Middle frontal gyrus (tissue), 1 donor: ENCODE measurements at regions not wholly inside any gene's neighbourhood (a gene's known extent, or its start where the extent isn't known, plus 50 kb on each side); places are given as distances from the start of the nearest gene placed in this dataset.

Experiments
- DNase-seq: peaks from one replicate; pipeline ENCODE4 v3.0.0-alpha.2; 2015; ENCODE audit warnings: low spot score; ENCODE audit errors: extremely low spot score

- DNase-seq = no peak
Observed at GRCh38 chr2:58928973-58929372, 687.8 kb upstream of the FANCL start.

- DNase-seq = no peak
Observed at GRCh38 chr2:58928391-58928790, 687.3 kb upstream of the FANCL start.

- DNase-seq = no peak
Observed at GRCh38 chr2:58926112-58926511, 685.0 kb upstream of the FANCL start.

GRCh38 chr2:58925676-58926081 lies 684.6 kb upstream of the FANCL start:
- peak; percentile 53 for DNase-seq

- no peak for DNase-seq
Observed at GRCh38 chr2:58923869-58924268, 682.7 kb upstream of the FANCL start.

- DNase-seq = no peak
Observed at GRCh38 chr2:58922245-58922644, 681.1 kb upstream of the FANCL start.

- DNase-seq = no peak
Observed at GRCh38 chr2:58921676-58922075, 680.6 kb upstream of the FANCL start.

DNA sequence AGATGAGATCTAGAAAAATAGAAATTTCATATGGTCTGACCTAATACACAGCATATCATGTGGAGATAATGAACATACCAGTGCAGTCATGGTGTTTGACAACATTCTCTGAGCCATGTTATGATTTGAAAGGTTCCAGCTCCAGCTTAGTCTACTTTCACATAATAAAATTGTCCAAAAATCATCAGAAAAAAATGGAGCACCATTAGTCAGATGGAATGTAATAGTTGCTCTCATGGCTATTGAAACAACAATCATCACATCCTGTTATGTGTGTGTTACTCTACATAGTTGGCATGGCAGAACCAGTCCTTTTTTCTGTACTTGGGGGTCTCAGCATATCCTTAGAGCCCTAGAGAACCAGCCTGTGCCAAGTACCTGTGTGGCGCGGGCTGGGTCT lies 678.9 kb upstream of the FANCL start:
- DNase-seq = no peak

- no peak for DNase-seq
Observed at GRCh38 chr2:58919316-58919715, 678.2 kb upstream of the FANCL start.

DNA sequence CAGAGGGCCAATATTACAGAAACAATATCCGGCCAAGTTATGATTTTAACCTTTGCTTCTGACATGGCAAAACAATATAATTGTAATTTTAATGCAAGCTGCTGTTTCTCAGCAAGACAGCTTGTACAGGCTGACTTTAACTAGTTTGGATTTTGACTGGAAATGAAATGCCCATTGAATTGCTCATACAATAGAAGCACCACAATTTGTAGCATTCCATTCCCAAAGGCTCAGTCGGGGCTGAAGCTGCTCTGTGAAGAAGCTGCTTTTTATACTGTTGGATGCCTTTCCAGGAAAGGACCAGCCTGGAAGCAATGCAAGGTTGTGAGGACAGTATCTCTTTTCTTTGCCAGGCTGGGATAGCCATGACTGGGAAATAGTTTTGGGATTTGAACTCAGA lies 677.0 kb upstream of the FANCL start:
- no peak for DNase-seq

DNA sequence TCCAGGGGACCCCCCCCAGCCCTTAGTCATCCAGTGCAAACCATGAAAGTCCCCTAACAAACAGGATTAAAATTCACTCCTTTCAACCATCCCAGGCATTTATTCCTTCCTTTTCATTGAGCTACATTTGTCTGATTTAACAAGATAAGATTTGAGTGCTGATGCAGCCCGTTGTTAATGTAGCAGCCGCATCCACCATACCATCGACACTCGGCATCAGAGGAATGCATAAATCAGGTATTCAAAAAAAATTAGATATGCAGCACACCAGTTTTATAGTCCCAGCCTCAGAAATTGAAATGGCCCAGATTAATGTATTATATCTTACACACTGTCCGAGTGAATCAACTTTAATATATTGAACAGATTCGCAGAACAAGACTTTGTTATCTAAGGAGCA lies 676.5 kb upstream of the FANCL start:
- DNase-seq = no peak

GRCh38 chr2:58916063-58916462 lies 674.9 kb upstream of the FANCL start:
- DNase-seq = no peak

GRCh38 chr2:58914733-58915505 lies 673.8 kb upstream of the FANCL start:
- DNase-seq = no peak

- no peak for DNase-seq
Observed at GRCh38 chr2:58913082-58913726, 672.1 kb upstream of the FANCL start.

DNA sequence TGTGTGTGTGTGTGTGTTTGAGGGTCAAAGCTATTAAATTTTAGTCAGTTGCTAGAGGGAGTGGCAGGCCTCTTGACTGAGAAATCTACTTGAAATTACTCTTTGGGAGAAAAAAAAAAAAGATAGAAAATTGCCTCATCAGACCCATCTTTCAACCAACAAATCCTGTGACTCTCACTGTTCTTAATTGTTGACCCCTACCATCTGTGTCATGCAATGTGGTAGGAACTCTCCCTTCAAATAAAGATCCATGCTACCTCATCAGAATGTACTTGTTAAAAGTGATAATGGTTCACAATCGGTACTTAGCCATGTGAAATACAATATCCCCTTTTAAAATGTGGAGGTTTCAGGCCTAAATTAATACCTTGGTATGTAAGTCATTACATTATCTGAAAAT lies 670.8 kb upstream of the FANCL start:
- DNase-seq = no peak

DNA sequence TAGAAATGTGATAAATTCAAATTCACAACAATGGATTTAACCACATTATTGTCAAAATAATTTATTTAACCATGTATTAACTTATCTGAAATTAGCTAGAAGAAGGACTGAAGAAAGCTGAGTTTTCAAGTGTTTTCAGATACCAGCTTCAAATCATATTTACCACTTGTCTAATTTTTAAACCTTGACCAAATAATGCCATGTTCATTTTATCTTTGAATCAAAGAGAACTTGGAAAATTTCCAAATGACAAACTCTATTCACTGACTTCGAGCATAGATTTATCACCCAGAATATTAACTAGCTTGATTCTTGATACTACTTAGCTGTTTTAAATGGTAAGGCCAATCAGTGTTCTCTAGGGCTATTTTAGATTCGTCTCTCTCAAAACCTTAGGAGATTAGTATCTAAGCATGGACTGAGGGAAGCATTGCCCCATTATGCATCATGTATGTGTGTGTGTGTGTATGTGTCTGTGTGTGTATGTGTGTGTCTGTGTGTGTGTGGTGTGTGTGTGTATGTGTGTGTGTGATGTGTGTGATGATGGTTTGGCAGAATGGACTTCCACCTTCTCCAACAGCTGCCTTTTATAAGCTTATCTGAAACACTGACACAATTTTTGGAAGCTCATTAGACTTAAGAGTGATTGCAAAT lies 667.5 kb upstream of the FANCL start:
- DNase-seq = no peak

DNA sequence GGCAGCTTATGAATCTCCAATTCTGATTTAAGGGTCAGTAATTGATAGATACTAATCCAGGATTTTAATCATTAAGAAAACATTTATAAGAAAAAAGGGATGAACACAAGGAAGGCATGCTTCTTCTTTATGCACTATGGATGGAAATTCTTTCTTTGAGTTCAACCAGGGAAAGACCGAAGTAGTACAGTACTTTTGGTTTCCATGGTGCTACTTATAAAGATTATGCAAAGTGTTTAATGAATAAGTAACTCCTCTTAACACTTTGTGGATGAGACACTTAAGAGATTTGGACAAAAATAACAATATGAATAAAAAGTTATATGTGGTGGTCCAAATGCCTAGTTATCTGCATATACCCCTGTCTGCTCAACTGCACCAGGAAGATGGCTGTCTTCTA lies 666.5 kb upstream of the FANCL start:
- no peak for DNase-seq

- no peak for DNase-seq
Observed at GRCh38 chr2:58906081-58906645, 665.0 kb upstream of the FANCL start.

- DNase-seq = no peak
Observed at GRCh38 chr2:58904095-58904494, 663.0 kb upstream of the FANCL start.

- no peak for DNase-seq
Observed at GRCh38 chr2:58903427-58903826, 662.3 kb upstream of the FANCL start.

DNA sequence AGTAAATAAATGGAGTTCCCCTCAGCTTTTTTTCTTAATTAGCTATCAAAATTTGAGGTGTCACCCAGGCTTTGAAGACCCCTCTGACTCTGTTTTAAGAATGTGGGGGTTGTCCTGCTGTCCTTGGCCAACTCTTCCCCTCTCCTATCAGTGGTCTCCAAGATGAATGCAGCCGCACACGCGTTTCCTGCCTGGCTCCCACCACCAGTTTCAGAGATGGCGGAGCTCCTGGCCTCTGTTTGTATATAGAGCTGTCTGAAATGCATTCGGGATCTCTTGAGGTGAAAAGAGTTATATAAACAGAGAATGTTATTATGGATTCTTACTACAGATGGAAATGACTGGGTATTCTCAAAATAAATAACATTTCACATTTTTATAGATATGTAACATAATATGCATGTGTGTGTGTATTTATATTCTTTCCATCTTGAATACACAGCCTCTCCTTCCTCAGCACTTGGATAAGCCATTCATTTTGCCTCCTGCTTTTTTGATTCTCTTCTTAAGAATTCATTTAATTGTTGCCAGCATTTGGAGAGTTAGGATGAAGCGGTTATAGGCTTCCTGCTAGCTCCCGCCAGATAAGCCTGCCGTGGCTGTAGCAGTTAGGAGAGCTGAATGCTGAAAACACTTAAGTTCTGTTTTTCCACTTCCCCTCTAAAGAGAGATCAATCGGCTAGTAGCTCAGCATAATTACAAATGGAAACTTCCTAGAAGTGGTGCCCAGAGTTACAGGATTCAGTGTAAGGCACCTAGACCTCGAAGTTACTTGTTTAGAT lies 659.3 kb upstream of the FANCL start:
- peak; percentile 9 for DNase-seq
